Inflammatory macrophage treated with lipopolysaccharide for 1 hour (primary cell): ENCODE measurements at regions not wholly inside any gene's neighbourhood (a gene's known extent, or its start where the extent isn't known, plus 50 kb on each side); places are given as distances from the start of the nearest gene placed in this dataset.
"Not testable (repeated sequence)": the region's sequence is repeated elsewhere in the genome, so short reads cannot be mapped to it uniquely, and the experiment has no call there.

Experiments used
- DNase-seq, 2 donors: peaks; one replicate each; pipeline ENCODE4 v3.0.0-alpha.2; 2020 to 2022

- DNase-seq = no peak
These were observed 141.1 kb upstream of the ABI3BP start for GRCh38 chr3:101134331-101134730.

GRCh38 chr3:101133652-101134051 is 140.4 kb upstream of the ABI3BP start:
- no peak for DNase-seq

GRCh38 chr3:101133197-101133596 is 140.0 kb upstream of the ABI3BP start:
- DNase-seq = not testable (repeated sequence)

GRCh38 chr3:101131767-101132166 is 138.5 kb upstream of the ABI3BP start:
- no peak for DNase-seq

GRCh38 chr3:101128786-101129185 is 135.6 kb upstream of the ABI3BP start:
- DNase-seq = no peak

- DNase-seq = no peak
These were observed 134.8 kb upstream of the ABI3BP start for GRCh38 chr3:101128001-101128400.

GRCh38 chr3:101124125-101124524 is 130.9 kb upstream of the ABI3BP start:
- DNase-seq = no peak

- DNase-seq = no peak
These were observed 129.9 kb upstream of the ABI3BP start for GRCh38 chr3:101123081-101123480.

- DNase-seq = no peak
These were observed 129.5 kb upstream of the ABI3BP start for GRCh38 chr3:101122681-101123080.

GRCh38 chr3:101120039-101120438 is 126.8 kb upstream of the ABI3BP start:
- DNase-seq = no peak

GRCh38 chr3:101119535-101119934 is 126.3 kb upstream of the ABI3BP start:
- DNase-seq = no peak

- no peak for DNase-seq
These were observed 124.8 kb upstream of the ABI3BP start for GRCh38 chr3:101117980-101118379.

GRCh38 chr3:101117465-101117864 is 124.2 kb upstream of the ABI3BP start:
- DNase-seq = no peak

GRCh38 chr3:101110295-101110694 is 117.1 kb upstream of the ABI3BP start:
- DNase-seq = not testable (repeated sequence)

GRCh38 chr3:101104321-101104720 is 111.1 kb upstream of the ABI3BP start:
- DNase-seq = no peak

- no peak for DNase-seq
These were observed 109.6 kb upstream of the ABI3BP start for GRCh38 chr3:101102678-101103296.

GRCh38 chr3:101100361-101101009 is 107.3 kb upstream of the ABI3BP start:
- no peak for DNase-seq

- DNase-seq = no peak
These were observed 106.6 kb upstream of the ABI3BP start for GRCh38 chr3:101099791-101100190.

GRCh38 chr3:101096444-101096843 is 103.2 kb upstream of the ABI3BP start:
- no peak for DNase-seq

GRCh38 chr3:101095693-101096430 is 102.6 kb upstream of the ABI3BP start:
- DNase-seq = no peak

GRCh38 chr3:101091489-101091888 is 98.3 kb upstream of the ABI3BP start:
- no peak for DNase-seq

- no peak for DNase-seq
These were observed 92.5 kb upstream of the ABI3BP start for GRCh38 chr3:101085752-101086151.

GRCh38 chr3:101084404-101084803 is 91.2 kb upstream of the ABI3BP start:
- DNase-seq = no peak

GRCh38 chr3:101081999-101082398 is 88.8 kb upstream of the ABI3BP start:
- no peak for DNase-seq
